ENCODE measurements at regions not wholly inside any gene's neighbourhood (a gene's known extent, or its start where the extent isn't known, plus 50 kb on each side); places are given as distances from the start of the nearest gene placed in this dataset.
"Not testable (repeated sequence)": the region's sequence is repeated elsewhere in the genome, so short reads cannot be mapped to it uniquely, and the experiment has no call there.

DNA sequence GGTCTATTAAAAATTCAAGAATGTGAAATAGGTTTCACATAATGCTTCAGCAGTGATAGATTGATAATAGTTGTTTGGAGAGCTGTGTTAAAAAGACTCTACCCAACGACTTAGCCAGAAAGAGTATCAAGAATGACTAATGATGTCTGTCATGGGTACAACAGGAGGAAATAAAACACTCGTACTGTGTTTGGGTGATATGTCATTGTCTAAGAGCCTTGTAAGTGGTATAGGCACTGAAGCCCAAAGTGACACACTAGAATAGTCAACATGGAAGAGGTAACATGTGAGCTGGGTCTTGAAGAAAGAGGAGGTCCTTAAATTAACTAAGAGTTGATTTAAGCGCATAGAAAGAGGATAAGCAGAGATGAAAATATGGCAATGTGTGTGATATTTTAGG lies 471.8 kb upstream of the MAN1A1 start:
- DNase-seq (ENCODE audit: low read depth, low spot score): no peak

GRCh38 chr6:119818876-119819275 lies 469.3 kb upstream of the MAN1A1 start:
- no peak for DNase-seq (ENCODE audit: low read depth, low spot score)

- no peak for DNase-seq (ENCODE audit: low read depth, low spot score)
These were observed 465.2 kb upstream of the MAN1A1 start for GRCh38 chr6:119814609-119815400.

GRCh38 chr6:119802464-119802863 lies 452.9 kb upstream of the MAN1A1 start:
- DNase-seq (ENCODE audit: low read depth, low spot score): no peak

DNA sequence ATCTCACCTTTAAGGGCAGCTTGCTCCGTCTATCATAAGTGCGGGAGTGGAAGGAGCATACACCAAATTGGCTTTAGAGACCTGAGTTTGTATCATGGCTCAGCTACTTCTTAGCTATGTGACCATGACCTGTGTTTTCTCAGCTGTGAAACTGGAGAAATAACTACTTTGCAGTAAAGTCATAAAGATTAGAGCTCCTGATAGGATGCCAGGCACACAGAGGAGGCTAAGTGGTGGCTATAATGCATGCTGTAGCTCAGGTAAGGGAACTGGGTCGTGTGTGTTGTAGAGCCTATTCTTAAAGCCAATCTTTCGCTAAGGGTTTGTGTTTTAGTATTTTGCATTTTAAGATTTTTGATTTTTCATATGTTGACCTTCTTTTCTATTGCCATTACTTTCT lies 451.5 kb upstream of the MAN1A1 start:
- DNase-seq (ENCODE audit: low read depth, low spot score): no peak

DNA sequence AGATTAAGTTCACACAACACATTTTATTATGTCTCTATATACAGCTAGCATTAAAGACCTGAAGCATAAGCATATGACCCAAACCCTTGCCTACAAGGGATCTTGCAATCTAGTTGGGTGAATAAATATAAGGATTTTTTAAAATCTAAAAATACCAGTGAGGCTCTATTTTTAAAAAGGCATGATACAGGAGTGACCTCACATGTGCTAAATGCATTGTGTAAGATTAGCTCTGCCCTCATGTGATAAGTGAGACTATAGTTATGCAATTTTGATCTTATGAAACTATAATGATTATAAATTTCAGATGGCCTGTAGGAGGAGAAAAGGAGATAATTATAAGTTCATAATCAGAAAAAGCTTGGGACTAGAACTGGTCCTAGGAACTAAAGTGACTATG lies 451.0 kb upstream of the MAN1A1 start:
- no peak for DNase-seq (ENCODE audit: low read depth, low spot score)

DNA sequence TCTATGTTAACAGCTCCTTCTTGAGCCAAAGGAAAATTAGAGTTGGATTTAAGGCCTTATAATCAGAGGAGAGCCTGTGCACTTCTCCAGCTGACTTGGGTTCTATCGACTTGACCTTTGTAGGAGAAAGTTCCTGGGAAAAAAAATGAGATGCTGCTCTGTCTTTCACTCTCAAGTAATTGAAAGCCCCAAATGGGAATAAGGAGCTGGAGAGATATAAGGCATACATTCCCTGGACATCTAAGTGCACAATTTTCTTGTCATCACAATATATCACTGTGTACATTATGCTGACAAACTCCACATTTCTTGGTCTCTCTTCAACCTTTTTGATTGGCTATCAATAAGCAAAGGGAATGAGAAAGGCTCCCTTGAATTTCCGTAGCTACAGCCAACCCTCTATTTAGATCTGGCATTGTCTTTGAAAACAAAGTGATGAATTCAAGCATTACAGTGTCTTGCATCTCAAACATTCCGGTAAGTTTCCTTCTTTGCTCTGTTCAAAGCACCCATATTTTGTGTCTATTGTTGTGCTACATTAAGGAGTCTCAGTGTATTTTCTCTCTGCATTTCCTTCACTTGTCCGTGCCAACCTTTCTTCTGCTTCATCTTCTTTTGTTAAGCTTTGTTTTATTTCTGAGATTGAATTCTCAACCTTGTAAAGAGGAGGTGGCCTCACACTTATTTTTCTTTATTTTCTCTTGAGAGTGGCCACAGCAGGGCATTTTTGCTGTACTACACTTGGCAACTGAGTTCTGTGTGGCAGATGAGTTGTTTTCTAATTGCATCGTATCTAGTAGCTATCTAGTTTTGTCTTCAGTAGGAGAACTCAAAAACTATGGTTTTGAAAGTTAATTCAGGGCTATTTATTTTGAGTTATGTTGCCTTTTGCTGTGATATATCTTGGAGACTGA lies 450.3 kb upstream of the MAN1A1 start:
- no peak for DNase-seq (ENCODE audit: low read depth, low spot score)

DNA sequence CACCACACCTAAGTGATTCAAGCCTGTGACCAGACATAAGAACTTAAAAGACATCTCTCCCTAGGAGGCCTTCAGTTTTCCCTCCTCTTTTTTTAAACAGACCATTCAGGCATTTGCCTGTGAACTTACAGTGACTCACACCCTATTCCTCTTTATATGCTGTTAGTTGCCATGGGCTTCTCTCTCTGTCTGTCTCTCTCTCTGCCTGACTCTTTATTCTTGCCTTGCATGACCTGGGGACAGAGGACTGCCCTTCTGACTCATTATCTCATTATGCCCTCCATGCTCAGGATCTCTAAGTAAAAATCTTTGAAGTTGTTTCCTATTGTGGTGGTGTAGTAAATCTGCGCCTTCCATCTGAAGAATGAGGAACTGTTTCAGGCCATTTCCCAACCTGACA lies 442.2 kb upstream of the MAN1A1 start:
- peak; percentile 1 for DNase-seq (ENCODE audit: low read depth, low spot score)

- DNase-seq (ENCODE audit: low read depth, low spot score): no peak
These were observed 431.8 kb upstream of the MAN1A1 start for GRCh38 chr6:119781365-119781764.

GRCh38 chr6:119768201-119768600 lies 418.6 kb upstream of the MAN1A1 start:
- DNase-seq (ENCODE audit: low read depth, low spot score): no peak

- no peak for DNase-seq (ENCODE audit: low read depth, low spot score)
These were observed 415.5 kb upstream of the MAN1A1 start for GRCh38 chr6:119764927-119765681.

DNA sequence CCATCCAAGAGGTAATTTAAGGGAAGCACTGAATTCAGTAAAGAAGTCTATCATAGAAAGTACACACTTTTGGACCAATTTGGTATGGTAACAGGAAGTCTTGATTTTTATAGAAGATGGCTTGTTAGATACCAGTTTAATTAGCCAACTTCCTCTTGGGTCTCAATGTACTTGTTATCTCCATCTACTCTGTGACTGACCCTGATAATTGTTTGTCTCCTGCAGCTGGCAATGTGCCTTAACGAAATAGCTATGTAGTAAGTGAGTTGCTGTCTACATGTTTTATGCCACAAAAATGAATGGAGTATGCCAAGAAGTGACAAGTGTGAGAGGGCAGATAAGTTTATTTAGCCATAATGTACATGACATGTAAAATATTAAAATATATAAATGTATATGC lies 410.5 kb upstream of the MAN1A1 start:
- DNase-seq (ENCODE audit: low read depth, low spot score): no peak

DNA sequence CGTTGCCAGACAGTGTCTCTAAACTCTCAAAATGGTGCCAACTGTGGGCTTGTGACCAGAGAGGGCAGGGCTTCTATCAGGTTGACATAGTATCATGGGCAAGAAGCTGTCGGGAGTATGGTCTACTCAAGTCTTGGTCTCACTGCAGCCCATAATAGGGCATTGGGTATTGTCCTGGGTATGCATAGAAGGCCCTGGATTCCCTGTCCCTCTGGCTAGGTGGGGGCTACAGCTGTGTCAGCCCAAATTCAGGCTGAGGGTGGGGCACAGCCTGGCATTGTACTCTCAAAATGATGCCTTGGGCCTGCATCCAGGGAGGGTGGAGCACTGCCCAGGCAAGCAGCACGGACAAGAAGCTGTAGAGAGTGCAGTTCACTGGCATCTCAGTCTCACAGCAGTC lies 408.8 kb upstream of the MAN1A1 start:
- DNase-seq (ENCODE audit: low read depth, low spot score): no peak

DNA sequence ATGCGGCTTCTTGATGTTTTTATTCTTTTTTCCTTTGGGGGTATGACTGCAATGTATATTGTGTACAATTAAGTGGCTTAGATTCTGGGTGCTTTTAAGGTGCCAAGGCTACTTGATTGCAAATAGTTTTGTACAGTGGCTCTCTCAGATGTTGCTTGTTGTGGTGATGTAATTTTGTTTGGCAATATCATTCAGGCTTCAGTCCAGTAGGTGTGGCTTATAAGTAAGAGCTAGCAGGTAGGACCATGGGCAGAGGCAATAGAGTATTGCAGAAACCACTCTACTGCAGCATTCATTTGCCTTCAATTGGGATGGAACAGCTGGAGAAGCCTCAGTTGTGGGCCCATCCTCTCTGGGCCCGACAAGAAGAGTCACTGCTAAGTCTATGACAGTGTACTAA lies 407.9 kb upstream of the MAN1A1 start:
- DNase-seq (ENCODE audit: low read depth, low spot score): no peak

DNA sequence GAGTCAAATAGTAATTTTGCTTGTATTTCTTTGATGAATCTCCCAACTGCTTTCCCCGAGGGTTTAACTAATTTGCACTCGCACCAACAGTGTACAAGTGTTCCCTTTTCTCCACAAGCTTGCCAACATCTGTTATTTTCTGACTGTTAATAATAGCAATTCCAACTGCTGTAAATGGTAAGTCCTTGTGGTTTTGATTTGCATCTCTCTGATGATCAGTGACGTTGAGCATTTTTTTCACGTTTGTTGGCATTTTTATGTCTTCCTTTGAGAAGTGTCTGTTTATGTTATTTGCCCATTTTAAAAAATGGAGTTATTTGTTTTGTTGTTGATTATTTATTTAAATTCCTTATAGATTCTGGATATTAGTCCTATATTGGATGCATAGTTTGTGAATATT lies 399.8 kb upstream of the MAN1A1 start:
- no peak for DNase-seq (ENCODE audit: low read depth, low spot score)

DNA sequence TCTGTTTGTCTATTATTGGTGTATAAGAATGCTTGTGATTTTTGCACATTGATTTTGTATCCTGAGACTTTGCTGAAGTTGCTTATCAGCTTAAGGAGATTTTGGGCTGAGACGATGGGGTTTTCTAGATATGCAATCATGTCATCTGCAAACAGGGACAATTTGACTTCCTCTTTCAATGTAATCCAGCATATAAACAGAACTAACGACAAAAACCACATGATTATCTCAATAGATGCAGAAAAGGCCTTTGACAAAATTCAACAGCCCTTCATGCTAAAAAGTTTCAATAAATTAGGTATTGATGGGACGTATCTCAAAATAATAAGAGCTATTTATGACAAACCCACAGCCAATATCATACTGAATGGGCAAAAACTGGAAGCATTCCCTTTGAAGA lies 399.0 kb upstream of the MAN1A1 start:
- not testable (repeated sequence) for DNase-seq (ENCODE audit: low read depth, low spot score)

DNA sequence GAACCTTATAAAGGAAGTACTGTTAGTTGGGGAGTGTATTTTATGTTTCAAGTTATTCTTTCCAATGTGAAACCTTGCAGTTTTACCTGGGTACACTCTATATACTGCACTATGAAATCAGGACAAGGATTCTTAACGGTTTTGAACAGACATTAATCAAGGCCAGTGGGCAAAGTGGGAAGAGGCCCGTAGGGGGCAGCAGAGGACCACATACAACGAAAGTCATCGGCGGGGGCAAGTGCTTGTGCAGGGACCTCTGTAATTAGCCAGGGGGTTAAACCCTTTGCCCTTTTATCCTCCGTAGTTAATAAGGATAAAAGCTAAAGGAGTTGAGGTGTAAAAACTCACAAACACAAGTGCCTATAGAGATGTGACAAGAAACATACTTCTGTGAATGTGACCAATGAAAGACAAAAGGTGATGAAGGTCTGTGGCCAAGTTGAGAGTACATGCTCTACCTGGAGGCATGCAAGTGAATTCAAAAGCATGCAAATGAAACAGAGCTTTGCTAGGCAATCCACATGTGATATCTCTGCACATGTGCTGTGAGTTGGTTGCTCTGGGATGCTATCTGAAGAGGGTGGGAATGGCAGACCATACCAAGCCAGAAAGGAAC lies 392.7 kb upstream of the MAN1A1 start:
- peak; percentile 66 for DNase-seq (ENCODE audit: low read depth, low spot score)

DNA sequence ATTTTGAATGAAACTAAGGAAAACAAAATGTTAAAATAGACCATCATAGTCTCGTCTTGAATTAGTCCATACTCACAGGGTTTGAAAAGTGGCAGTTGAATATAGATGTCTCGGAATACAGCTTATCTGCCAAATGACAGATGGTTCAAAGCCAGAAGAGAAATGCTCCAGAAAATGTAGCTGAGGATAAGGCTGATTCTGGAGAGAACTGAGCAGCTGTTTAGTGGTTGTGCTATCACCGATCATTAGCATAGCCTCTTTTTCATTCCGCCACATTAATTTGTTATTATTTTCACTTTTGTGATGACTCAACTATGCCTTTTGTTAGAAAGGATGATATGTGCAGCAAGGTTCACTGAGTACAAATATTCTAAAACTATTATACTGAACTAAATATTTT lies 390.2 kb upstream of the MAN1A1 start:
- DNase-seq (ENCODE audit: low read depth, low spot score): no peak

DNA sequence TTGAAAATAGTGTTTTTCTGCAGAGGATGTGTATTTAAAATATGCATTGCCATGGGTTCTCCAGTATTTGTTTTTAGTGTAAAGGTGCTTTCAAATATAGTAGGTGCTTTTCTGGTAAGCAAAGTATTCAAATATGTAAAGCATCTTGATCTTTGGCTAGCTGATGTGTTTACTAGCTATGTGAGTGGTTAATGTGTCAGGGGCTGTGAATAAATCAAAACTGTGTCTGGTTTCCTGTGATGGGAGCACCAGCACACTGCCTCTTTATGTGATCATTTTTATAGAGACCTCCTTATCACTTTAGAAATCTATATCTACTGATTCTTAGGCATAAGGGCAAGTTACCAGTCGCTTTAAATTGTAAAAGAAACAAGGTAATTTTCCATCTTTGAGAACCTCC lies 388.9 kb upstream of the MAN1A1 start:
- DNase-seq (ENCODE audit: low read depth, low spot score): no peak

DNA sequence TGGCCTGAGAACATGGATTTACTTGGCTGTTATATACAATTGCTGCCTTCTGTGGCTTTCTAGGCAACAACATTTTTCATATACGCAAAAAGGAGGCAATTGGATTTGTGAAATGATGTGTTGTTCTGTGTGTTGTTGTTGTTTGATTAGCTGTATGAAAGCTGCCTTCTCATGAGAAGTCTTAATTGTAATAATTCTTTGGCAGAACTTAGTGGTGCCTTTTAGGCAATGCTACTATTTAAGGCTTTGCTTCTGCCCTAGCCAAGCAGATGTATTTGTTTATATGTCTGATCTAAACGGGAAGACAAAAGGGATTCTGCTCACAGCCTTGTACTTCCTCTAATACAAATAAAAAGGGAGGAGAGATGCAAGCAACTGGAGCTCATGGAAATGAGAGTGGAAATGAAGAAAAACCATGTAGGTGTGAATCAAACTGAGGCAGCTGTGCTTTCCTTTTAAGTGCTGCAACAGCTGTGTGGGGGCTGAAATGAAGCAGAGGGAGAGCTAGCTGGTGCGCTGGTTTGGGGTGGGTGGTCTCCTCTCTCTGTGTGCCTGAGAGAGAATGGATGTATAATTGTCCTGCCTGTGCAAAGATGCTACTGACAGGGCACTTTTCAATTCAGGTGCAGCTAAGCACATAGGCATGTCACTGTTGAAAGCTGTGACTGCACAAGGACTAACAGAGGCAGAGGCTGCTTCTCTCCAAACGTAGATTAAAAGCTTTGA lies 386.9 kb upstream of the MAN1A1 start:
- no peak for DNase-seq (ENCODE audit: low read depth, low spot score)

DNA sequence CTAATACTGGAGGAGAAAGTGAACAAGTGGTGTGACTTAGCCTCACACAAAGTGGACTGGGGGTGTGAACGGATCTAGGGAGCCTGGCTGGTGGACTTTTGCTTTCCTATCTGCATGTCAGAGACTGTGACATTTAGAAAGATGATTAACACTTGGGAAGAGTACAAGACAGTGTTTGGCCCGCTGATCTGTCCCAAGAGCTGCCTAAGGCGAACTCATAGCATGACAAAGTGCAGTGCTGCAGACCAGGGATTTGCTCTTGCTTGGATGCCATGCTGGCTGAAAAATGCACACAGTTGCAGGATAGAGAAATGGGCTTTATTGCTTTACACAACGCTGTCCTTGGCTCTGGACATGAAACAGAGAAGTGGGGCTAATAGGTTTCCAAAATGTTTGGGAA lies 386.0 kb upstream of the MAN1A1 start:
- no peak for DNase-seq (ENCODE audit: low read depth, low spot score)
